DMS114 treated with DMSO at 0.1 percent for 48 hours (cell line): ENCODE measurements at regions not wholly inside any gene's neighbourhood (a gene's known extent, or its start where the extent isn't known, plus 50 kb on each side); places are given as distances from the start of the nearest gene placed in this dataset.
"Not testable (repeated sequence)": the region's sequence is repeated elsewhere in the genome, so short reads cannot be mapped to it uniquely, and the experiment has no call there.

Source experiments
- DNase-seq: peaks from one replicate; lab custom pipeline; 2025; ENCODE audit not compliant: unreplicated experiment; lab: John Stamatoyannopoulos, UW

- DNase-seq, result no peak
These were observed 459.5 kb upstream of the FAR2 start for GRCh38 chr12:28689398-28690175.

- no peak for DNase-seq
These were observed 455.4 kb upstream of the FAR2 start for GRCh38 chr12:28693565-28694219.

- no peak for DNase-seq
These were observed 450.5 kb upstream of the FAR2 start for GRCh38 chr12:28698553-28698952.

GRCh38 chr12:28699029-28699428, 450.0 kb upstream of the FAR2 start:
- no peak for DNase-seq

GRCh38 chr12:28700161-28700560, 448.9 kb upstream of the FAR2 start:
- no peak for DNase-seq

GRCh38 chr12:28704477-28705169, 444.5 kb upstream of the FAR2 start:
- no peak for DNase-seq

- no peak for DNase-seq
These were observed 440.1 kb upstream of the FAR2 start for GRCh38 chr12:28708918-28709371.

- DNase-seq, result no peak
These were observed 438.9 kb upstream of the FAR2 start for GRCh38 chr12:28709986-28710685.

- no peak for DNase-seq
These were observed 438.2 kb upstream of the FAR2 start for GRCh38 chr12:28710882-28711281.

GRCh38 chr12:28711421-28711820, 437.7 kb upstream of the FAR2 start:
- no peak for DNase-seq

- no peak for DNase-seq
These were observed 406.3 kb upstream of the FAR2 start for GRCh38 chr12:28742791-28743190.

- DNase-seq, result no peak
These were observed 402.2 kb upstream of the FAR2 start for GRCh38 chr12:28746734-28747325.

- DNase-seq, result no peak
These were observed 398.0 kb upstream of the FAR2 start for GRCh38 chr12:28750946-28751685.

- no peak for DNase-seq
These were observed 394.1 kb upstream of the FAR2 start for GRCh38 chr12:28755027-28755426.

- no peak for DNase-seq
These were observed 389.7 kb upstream of the FAR2 start for GRCh38 chr12:28759333-28759732.

- not testable (repeated sequence) for DNase-seq
These were observed 388.8 kb upstream of the FAR2 start for GRCh38 chr12:28760040-28760903.

- DNase-seq, result not testable (repeated sequence)
These were observed 387.2 kb upstream of the FAR2 start for GRCh38 chr12:28761897-28762296.

- no peak for DNase-seq
These were observed 382.7 kb upstream of the FAR2 start for GRCh38 chr12:28766398-28766797.

GRCh38 chr12:28767836-28768348, 381.2 kb upstream of the FAR2 start:
- DNase-seq, result no peak
